Cardiac muscle cell (in vitro differentiated cells and primary cell): ENCODE measurements at regions not wholly inside any gene's neighbourhood (a gene's known extent, or its start where the extent isn't known, plus 50 kb on each side); places are given as distances from the start of the nearest gene placed in this dataset.

Source experiments
- DNase-seq, 2 donors: peaks; one replicate each; pipeline versions ENCODE4 v3.0.0 to v3.0.0-alpha.2; 2010 to 2017; ENCODE audit warnings: low read depth in 1 of 2, low spot score in 1 of 2
- H3K27ac ChIP-seq: fragments of 200-600 bp; sonication (generic); 2 replicates; pipeline ENCODE4 v1.5.1; 2016
- H3K27me3 ChIP-seq: fragments of 200-600 bp; sonication (generic); 2 replicates; pipeline ENCODE4 v1.6.0; 2016; ENCODE audit warnings: control low read depth
- H3K36me3 ChIP-seq: fragments of 200-600 bp; sonication (generic); 2 replicates; pipeline ENCODE4 v1.5.1; 2016; ENCODE audit warnings: control low read depth
- H3K4me1 ChIP-seq: fragments of 200-600 bp; sonication (generic); 2 replicates; pipeline ENCODE4 v1.8.1; 2017; ENCODE audit warnings: low read depth, mild to moderate bottlenecking, mixed run types
- H3K4me3 ChIP-seq: fragments of 200-600 bp; sonication (generic); 2 replicates; pipeline ENCODE4 v1.5.1; 2016; ENCODE audit warnings: mild to moderate bottlenecking
- H3K9me3 ChIP-seq: fragments of 200-600 bp; sonication (generic); 2 replicates; pipeline ENCODE4 v1.5.1; 2017; ENCODE audit warnings: low read depth, mild to moderate bottlenecking, control low read depth
- TF ChIP-seq, protein P1 (sequence below): IDR thresholded peaks from 2 replicates; pipeline ENCODE4 v1.5.1; 2012; ENCODE audit warnings: low read depth, mild to moderate bottlenecking, low read length

DNA sequence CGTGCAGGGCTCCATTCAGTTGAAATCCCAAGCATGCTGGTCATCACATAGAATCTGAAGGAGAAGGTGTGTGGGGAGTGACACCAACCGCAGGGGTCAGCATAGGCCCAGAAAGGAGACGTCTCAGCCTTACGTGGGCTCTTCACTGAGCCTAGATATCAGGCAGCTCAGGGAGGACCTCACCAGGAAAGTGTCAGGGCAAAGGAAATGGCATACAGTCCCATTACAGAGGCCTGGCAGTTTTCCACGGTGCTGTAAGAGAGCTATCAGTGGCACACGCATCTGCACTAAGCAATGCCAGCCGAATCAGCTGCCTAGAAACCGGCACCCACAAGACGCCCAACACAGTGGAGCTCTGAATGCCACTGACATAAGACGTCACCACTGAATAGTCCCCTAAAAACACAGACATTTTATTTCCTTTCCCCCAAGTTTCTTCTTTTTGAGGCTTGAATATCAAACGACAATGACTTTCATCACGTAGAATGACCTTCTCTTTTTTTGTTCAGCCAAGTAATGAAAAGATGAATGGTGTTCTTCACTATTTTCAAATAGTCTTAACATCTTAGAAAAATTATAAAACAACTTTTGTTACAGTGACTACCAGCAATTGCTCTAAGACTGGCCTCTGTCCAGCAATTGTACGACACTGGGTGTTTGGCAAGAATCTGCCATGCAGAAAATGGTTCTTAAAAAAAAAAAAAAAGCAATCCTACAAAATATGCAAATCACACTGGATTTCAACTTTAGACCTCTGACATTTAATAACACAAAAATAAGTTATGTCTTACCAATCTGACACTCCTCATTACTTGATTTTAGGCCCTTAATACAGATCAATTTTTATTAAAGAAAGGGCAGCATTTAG lies 88.9 kb upstream of the FOXQ1 start:
- Histone ChIP-seq H3K36me3 (no peaks in the 10 kb centered on the region), H3K27me3 (no peaks in the 10 kb centered on the region), H3K27ac (no peak overlapping the region), H3K4me1 (peaks cover 14% of the 10 kb centered on the region), H3K9me3 (no peaks in the 10 kb centered on the region), H3K4me3 (no peak overlapping the region)
- TF ChIP-seq, protein P1, sequence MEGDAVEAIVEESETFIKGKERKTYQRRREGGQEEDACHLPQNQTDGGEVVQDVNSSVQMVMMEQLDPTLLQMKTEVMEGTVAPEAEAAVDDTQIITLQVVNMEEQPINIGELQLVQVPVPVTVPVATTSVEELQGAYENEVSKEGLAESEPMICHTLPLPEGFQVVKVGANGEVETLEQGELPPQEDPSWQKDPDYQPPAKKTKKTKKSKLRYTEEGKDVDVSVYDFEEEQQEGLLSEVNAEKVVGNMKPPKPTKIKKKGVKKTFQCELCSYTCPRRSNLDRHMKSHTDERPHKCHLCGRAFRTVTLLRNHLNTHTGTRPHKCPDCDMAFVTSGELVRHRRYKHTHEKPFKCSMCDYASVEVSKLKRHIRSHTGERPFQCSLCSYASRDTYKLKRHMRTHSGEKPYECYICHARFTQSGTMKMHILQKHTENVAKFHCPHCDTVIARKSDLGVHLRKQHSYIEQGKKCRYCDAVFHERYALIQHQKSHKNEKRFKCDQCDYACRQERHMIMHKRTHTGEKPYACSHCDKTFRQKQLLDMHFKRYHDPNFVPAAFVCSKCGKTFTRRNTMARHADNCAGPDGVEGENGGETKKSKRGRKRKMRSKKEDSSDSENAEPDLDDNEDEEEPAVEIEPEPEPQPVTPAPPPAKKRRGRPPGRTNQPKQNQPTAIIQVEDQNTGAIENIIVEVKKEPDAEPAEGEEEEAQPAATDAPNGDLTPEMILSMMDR: no peak
- no peak for DNase-seq

- Histone ChIP-seq H3K9me3 (no peaks in the 10 kb centered on the region), H3K27ac (no peak overlapping the region), H3K36me3 (no peaks in the 10 kb centered on the region), H3K4me1 (peaks cover 21% of the 10 kb centered on the region), H3K27me3 (no peaks in the 10 kb centered on the region), H3K4me3 (no peak overlapping the region)
- TF ChIP-seq, protein P1: no peak
- no peak for DNase-seq
These were observed 94.5 kb upstream of the FOXQ1 start for GRCh38 chr6:1217396-1217795.

DNA sequence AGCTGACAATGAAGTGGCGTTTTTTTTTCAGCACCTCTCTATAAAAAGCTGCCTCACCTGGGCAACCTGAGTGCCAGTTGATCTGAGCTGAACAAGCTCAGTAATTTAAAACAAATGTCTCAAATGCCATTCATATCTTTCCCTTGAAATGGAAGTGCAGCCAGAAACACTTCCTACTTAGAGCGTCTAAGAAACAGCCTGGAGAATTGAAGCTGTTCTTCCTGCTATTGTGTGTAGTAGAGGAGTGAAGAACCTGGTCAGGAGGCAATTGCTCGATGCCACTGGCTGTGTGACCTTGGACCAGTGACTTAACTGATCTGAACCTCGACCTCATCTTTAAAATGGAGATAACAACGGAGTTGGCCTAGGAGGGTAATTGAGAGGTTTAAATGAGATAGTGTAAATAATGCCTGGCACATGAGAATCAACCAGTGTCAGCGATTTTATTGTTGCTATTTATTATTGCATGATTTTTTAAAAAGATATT lies 95.4 kb upstream of the FOXQ1 start:
- Histone ChIP-seq H3K4me3 (no peak overlapping the region), H3K36me3 (no peaks in the 10 kb centered on the region), H3K27me3 (no peaks in the 10 kb centered on the region), H3K27ac (peak overlapping the region; percentile 17), H3K9me3 (no peaks in the 10 kb centered on the region), H3K4me1 (peaks cover 21% of the 10 kb centered on the region)
- peak in 1 of 2 donors; percentile 25 for DNase-seq
- TF ChIP-seq, protein P1: no peak

- H3K4me1 ChIP-seq: peaks cover 21% of the 10 kb centered on the region
- H3K27ac ChIP-seq: peak overlapping the region; percentile 17
- no peak for DNase-seq
- H3K4me3 ChIP-seq: no peak overlapping the region
- H3K27me3 ChIP-seq: no peaks in the 10 kb centered on the region
- TF ChIP-seq, protein P1: no peak
- no peaks in the 10 kb centered on the region for H3K36me3 ChIP-seq
- no peaks in the 10 kb centered on the region for H3K9me3 ChIP-seq
These were observed 95.9 kb upstream of the FOXQ1 start for GRCh38 chr6:1215884-1216487.

- Histone ChIP-seq H3K9me3 (no peaks in the 10 kb centered on the region), H3K27ac (no peak overlapping the region), H3K4me3 (no peak overlapping the region), H3K27me3 (no peaks in the 10 kb centered on the region), H3K4me1 (peaks cover 21% of the 10 kb centered on the region), H3K36me3 (no peaks in the 10 kb centered on the region)
- TF ChIP-seq, protein P1: no peak
- no peak for DNase-seq
These were observed 96.9 kb upstream of the FOXQ1 start for GRCh38 chr6:1215023-1215422.
